ENCODE measurements at regions not wholly inside any gene's neighbourhood (a gene's known extent, or its start where the extent isn't known, plus 50 kb on each side); places are given as distances from the start of the nearest gene placed in this dataset.
A peak's percentile ranks its signal among the peaks of the same experiment; 100 is the strongest.

DNA sequence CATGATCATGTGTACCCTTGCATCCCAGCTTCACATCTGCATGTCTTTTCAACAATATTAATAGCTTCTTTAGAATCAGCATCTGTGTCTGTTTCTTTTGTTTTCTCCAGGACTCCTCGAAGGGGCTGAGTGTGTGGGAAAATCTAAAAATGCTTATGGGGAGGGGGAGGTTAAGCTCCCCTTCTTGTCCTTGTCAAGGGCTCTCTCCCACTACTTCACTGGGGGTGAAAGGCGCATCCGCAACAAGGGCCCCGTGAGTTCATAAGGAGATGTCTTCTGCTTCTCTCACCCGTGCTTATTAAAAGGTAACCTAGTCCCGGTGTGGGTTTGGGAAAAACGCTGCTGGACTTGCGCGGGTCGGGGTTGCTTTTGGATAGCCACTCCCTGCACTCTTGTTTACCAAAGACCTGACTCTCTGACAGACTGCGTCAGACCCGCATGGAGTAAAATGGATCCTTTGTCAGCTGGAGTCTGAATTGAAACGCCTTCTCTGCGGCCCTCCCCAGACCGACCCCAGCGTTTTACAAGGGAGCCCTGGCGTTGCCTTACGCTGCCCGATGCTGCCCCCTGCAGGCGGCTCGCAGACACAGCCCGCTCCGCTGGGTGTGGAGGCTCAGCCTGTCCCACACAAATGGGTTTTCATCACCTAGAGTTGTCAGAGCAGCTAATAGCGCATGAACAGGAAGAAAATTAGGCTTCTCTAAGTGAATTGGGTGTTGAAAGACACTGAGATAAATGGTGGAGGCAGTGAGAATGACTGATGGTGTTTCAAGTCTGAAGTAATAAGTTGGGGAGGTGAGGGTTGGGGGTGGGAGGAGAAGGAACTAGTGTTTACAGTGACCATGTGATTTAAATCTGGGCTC lies 53.8 kb downstream of the IER5 start:
- DNase-seq (ENCODE audit: low spot score): peak; percentile 95

DNA sequence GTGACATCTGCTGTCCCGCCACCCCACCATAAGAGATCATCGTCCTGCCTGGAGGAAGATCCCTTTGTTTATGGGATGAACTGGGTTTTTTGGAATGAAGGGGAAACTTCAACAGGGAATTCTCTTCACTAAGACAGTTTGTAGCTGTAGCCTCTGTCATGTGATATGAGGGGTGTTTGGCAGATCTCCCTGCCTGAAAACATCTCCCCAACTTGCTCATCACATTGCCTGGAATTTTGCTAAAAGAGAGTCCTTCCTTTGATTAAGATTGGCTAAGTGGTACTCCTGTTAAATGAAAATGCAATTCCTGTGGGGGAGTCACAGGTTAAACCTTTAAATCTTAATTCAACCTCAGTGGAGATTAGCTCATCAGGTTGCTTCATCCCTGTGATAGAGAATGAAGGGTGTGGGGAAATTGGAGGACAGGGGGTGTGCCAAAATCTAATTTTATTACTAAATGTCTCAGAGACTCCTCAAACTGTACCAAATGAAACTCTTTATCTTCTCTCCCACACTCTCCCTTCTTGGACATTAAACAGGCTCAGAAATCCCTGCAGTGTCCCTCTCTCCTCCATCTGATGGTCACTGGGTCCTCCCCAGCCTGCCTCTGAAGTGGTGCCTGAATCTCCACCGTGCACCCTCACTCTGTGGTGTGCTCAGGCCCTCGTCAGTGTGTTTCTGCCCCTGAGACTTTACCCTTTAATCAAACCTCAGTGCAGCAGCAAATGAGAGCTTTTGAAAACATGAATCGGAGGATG lies 54.8 kb downstream of the IER5 start:
- DNase-seq (ENCODE audit: low spot score): no peak

DNA sequence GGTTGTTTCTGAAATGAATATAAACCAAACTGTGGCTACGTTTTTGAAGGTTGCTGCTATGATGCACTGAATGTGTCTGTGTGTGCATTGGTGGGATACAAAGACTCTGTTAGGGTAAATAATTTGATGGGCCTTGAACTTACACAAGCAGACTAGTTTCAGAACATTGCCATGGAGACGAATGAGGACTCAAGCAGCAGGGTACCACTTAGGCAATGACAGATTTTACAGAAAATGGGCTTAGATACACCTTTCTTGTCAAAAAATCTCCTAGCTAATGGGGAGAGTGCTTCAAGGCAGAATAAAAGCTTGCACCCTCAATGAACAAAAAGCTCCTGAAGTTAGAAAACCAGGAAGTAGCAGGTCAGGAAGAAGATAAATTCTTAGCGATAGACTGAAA lies 55.7 kb downstream of the IER5 start:
- DNase-seq (ENCODE audit: low spot score): no peak

DNA sequence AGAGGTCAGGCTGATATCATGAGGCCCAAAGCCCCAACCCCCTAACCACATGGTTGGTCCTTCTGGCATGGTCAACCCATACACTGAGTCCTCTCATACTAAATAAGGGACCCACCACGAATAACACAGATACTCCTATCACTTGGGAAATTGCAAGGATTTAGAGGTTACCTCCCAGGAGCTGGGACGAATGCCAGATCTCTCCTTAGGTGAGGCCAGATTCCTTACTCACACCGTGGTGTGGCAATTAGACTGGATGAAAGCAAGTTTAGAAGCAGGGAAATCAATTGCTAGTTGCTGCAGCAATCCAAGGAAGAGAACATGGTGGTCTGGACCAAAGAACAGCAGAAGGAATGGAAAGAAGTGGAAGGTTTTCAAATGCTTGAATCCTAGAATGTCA lies 60.1 kb downstream of the IER5 start:
- DNase-seq (ENCODE audit: low spot score): no peak

DNA sequence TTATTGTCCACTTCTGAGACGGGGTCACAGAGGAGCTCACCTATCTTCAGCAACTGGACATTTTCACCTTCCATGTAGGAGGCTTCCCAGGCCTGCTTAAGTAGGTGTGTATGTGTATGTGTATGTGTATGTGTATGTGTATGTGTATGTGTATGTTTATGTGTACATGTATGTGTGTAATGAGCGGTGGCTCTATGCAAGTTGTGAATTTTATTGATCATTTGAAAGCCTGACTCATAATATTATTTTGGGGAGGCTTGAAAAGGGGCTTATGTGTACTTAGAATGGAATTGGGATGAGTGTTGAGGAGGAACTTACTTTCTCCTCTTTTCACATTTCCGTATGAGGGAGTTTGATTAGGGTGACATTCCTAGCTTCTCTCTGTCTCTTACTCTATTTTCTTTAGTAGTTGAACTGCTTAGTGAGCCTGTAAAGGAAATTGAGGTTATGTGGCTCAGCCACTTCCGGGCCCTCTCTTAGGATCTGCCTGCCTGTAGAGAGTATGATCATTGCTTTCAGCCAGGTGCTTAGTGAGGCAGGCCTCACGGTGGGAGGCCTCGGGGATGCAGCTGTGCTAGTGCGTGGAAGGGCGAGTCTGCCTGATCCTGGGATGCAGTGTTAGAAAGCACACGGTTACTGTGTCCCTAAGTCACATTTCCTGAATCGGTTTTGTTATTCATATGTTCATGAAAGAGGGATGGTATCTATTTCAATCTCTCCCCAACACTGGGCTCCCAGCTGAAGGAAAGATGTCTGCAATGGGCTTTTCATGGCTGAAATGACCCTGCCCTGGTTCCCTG lies 61.0 kb downstream of the IER5 start:
- DNase-seq (ENCODE audit: low spot score): no peak

DNA sequence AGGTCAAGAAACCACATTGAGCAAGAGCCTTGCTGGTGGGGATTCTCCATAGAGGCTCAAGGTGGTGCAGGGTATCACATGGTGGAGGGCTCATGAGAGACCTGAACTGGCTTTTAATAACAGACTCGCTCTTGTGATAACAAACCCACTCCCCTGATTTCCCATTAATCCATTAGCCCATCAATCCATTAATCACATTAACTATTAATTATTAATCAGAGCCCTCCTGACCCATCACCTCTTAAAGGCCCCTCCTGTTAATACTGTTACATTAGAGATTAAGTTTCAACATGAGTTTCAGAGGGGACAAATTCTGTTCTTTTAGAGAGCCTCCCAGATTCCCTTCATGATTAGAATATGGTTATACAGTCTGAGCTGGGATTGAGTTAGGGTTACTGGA lies 61.8 kb downstream of the IER5 start:
- no peak for DNase-seq (ENCODE audit: low spot score)

DNA sequence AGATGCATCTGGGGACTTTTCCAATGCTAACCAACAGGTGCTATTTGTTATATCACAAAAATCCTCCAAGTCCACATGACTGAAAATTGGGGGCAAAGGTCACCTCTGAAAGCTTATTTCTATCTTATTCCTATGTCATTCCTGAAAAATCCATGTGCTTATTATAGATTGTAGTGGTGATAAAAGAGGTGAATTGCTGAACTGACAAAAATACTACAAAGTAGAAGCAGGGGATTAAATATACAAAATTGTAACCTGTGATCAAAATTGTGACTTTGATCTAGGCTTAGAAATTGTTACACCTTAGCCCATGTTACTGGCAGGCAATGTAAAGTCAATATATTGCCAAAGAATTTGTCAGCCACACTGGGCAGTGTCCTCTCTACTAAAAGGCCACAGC lies 62.3 kb downstream of the IER5 start:
- no peak for DNase-seq (ENCODE audit: low spot score)

DNA sequence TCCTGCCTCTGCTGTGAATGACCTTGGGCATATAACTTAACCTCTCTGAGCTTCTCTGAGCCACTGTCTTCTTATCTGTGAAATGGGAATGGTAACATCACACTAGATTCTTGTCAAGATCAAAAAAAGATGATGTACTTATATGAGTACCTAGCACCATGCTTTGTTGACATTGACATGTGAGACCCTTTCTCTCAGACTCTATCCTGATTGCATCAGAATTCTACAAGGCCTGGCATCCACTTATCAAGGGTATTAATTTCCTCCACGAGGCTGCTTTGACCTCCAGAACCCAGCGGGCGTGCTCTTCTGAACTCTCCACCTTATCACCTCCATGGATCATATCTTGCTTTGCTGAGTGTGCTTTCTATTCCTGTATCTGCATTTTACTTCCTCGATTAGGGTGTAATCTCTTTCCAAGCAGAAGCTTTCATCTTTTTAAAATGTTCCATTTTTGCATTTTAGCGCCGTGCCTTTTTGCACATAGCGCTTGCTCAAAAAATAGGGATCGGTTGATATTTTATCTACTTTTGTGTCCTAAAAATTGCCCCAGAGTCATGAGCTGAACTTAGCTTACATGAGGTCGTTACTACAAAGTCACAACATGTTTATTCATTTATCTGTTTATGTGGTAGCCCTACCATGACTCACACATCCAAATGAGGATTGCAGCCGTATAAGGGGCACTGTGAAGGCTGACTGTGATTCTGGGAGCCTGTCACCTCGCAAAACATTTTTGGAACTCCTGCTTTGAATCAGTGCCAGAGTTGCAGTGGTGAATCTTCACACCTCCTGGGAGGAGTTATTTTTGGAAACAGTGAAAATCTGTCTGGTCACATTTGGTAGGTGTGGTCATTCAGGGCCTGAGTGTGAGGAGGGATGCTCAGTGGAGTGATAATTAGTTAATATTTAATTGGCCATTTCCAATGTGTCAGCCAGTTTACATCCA lies 63.2 kb downstream of the IER5 start:
- no peak for DNase-seq (ENCODE audit: low spot score)

DNA sequence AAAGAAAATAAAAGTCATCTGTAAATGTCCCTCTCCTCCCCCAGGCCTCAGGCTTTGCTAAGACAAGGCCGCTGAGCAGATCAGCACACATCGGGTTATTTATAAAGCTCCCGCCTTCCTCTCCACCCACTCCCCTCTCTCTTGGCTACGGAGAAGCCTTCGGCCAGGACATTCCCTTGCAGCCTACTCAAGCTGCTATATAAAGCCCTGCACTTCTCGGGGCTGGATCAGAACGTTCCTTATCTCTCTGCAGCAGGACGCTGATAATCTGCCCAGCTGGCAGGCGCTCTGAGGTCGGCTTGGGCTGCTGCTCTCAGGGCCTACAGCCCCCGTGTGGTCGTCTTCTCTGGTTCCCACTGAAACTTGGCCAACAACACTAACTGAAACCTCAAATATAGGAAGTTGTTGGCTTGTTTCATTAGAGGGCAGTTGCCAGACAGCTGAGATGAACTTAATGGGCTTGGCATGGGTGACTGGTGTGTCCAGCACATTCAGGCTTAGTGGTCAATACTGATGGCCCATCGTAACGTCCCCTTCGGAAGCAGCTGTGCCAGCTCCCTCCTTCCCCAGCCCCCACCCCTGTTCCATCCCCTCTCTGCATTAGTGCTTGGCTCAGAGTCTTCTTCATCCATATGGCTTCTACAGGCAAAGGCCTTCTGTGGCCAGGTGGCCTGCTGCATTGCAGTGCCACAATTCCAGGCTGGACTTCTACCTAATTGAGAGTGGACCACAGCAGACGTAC lies 64.6 kb downstream of the IER5 start:
- no peak for DNase-seq (ENCODE audit: low spot score)

DNA sequence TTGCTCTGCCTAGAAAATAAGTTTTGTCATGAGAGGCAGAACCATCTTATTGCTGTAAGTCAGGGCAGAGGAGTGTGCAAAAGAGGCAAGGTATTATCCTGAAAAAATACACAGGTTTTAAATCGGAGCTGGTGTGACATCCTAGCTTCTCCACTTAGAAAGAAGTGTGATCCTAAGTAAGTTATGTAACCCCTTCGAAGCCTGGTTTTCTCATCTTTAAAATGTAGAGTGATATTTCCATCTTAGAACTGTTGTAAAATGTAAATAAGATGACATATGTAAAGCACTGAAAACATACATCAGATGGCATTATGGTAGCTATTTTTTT lies 65.1 kb downstream of the IER5 start:
- no peak for DNase-seq (ENCODE audit: low spot score)

DNA sequence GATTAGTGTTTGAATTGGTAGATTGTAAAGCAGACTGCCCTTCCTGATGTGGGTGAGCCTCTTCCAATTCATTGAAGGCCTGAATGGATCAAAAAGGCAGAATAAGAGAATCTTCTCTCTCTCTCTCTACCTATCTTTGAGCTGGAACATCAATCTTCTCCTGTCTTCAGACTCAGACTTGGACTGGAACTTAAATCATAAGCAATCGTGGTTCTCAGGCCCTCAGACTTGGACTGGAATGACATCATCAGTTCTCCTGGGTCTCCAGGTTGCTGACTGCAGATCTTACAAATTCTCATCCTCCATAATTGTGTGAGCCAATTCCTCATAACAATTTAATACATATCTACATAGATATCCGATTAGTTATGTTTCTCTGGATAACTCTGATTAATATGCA lies 66.8 kb downstream of the IER5 start:
- no peak for DNase-seq (ENCODE audit: low spot score)

DNA sequence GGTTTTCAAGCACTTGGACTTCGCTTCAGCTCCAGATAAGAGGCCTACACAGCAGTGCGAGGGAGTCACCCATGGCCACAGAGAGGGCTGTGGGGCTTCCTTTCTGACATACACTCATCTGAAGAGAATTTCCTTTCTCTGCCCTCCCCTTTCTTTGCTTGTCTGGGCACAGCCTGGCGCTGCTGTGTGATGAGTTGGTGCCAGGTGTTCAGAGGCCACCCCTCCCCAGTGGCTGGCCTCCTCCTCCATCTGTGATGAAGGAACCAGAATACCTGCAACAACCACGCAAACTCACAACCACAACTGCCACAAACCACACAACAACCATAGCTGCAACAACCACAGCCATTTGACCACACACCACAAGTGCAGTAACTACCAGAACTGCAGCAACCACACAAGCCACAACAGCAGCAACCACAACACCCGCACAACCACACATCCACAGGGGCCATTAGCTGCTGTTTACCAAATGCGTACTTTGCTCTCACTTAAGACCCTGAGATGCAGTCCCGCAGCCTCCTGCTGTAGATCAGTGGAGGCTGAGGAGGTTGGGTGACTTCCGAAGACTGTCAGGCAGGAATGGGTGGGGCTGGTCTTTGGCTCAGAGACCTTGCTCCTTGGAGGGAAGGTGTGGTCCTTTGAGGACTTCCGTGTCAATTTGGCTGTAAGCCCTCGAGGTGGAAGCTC lies 71.1 kb downstream of the IER5 start:
- no peak for DNase-seq (ENCODE audit: low spot score)

DNA sequence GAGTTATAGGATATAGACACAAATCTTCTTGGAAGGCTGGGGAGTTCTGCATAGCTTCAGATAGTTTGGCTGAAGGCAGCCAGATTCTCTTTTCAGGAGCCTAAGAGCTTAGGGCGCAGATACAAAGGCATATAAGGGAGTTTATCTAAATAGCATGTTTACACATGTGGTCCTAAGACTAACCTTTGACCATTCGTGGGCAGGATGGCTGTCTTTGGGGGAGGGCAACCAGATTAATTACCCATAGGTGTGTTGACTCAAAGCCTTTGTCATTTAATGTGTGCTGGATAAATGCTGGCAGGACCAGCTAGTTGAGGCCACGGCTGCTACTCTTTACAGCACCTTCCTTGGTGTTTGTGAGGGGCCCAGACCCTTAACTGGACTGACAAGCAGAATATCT lies 71.8 kb downstream of the IER5 start:
- no peak for DNase-seq (ENCODE audit: low spot score)

DNA sequence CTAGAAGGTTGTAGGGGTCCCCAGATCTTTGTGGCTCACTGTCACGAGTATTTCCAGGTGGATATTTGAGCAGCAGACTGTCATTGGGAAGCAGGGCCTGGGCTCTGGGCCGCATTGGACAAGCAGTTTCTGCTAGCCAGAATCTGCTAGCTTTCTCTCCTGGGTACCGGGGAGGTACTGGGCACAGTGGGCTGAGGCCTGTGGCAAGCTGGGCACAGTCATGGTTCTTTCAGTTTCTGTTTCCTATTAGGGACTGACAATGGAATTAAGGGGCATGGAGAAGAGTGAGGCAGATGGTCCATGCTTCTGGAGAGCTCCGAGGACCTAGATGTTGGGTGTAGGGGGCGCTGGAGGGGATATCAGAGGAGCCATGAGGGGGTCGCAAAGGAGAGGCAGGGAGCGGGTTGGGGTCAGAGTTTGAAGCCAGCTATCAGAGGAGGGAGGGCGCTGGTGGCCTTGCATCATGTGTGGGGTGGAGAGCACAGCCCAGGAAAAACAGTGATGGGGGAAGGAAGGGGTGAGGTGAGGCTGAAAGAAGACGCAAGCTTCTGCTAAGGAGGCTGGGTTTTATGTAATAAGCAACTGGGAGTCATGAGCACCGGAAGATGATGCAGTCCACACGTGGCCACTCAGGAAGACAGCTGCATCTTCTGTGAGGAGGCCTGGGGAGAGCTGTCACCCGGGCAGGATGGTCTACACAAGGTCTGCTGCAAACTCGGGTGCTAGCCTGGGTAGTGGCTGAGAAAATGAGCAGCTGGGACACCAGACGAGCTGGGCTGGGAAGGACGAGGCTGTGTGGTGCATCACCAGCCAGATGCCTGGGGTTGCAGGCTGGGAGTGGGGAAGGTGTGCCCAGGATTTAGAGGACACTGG lies 72.7 kb downstream of the IER5 start:
- DNase-seq (ENCODE audit: low spot score): no peak

DNA sequence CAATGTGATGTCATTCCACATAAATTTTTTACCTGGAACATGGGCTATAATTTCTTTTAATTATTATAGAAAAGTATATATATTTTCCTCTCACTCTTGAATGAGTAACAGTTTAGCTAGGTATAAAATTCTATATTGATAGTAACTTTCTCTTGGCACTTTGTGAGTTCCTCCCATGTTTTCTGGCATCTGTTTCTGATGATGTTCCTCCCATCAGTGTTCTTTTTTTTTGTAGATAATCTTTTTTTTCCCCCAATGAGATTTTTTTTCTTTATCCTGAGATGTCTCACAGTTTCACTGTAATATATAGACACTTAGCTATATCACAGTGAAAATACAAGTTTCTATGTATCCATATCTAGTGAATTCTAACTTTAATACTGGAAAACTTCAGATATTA lies 75.2 kb downstream of the IER5 start:
- DNase-seq (ENCODE audit: low spot score): no peak

DNA sequence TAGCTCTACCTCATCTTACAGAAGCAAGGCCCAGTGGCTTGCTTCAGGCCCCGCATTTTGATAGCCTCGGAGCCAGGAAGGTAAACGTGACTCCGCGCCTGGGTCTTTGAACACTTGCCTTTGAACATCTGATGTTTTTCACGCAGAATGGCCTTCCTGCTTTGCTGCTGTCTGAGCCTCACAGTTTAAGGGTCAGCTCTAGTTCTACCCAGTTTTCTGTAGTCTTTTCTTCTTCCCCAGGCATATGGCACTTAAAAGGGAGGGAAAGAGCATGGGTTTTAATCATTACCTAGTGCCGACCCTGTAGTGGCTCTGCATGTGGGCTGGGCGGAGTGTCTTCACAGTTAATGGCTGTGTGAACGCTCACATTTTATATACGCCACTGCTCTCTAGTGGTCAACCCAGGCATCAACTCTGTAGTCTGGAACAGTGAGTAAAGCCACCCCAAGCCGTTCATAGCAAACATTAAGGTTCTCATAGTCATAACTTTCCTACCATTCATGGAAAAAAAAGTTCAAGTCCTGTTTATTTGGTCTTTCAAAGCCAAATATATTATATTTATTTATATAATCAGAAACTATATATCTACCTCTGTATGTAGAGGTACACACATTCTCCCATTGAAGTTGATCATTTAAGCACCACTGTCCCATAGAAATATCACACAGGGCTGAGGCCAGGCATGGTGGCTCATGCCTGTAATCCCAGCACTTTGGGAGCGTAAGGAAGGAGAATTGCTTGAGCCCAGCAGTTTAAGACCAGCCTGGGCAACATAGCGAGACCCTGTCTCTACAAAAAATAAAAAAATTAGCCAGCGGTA lies 78.1 kb downstream of the IER5 start:
- peak; percentile 39 for DNase-seq (ENCODE audit: low spot score)

DNA sequence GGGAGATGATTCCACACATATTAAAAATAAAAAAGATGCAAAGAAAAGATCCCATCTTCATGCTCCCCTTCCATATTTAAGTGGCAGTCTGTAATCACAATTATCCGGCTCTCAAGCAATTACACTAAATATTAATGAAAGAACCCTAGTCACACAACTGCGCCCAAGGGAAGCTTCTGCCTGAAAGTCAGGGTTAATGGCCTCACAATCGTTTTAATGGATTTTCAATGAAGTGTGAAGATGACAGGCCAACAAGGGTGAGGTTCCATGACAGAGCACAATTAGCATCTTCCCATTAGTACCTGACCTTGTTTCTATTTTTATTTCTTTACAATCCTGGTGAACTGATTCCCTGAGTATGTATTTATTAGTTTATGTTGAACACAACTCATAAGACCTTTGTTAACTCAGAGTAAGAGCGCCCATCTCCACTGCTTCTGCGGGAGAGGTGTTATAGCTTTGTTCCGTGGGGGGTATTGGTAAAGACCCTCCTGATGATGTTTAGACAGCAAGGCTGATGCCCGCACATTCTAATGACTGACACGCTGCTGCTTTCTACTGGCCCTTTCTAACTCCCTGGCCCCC lies 80.9 kb downstream of the IER5 start:
- DNase-seq (ENCODE audit: low spot score): no peak

All from mesenteric fat pad (tissue), 1 donor.